K562 (cell line): ENCODE measurements at regions not wholly inside any gene's neighbourhood (a gene's known extent, or its start where the extent isn't known, plus 50 kb on each side); places are given as distances from the start of the nearest gene placed in this dataset.

ENCODE experiments used
- ATAC-seq: fragments of 200-7000 bp; cut with Tn5 transposase; 3 replicates; pipeline ENCODE4 v1.9.1; 2020; ENCODE audit warnings: moderate library complexity
- BruUV-seq: library from RNA; stranded (reverse); fragments of 400-500 nt; replicated peaks from 2 replicates; lab custom pipeline; 2021; lab: Mats Ljungman, UMichigan
- CTCF ChIA-PET: fragments of 300-600 bp; formaldehyde crosslinking; extraction: SDS; loops from one replicate; lab custom pipeline; 2021; ENCODE audit warnings: low intra/inter-chr PET ratio; lab: Yijun Ruan, JAX
- POLR2A ChIA-PET: fragments of 300-600, 350-650 bp; sonication (Branson Sonifier 250); formaldehyde crosslinking; extraction: SDS; loops from one replicate; lab custom pipeline; 2021; ENCODE audit warnings: antibody characterized with exemption, inconsistent platforms; lab: Yijun Ruan, JAX
- DNase-seq, 4 experiments: peaks; one replicate each; pipeline versions ENCODE4 v3.0.0 to v3.0.0-alpha.2; 2011 to 2018; ENCODE audit warnings: low spot score in 3 of 4, mixed read lengths in 3 of 4; ENCODE audit errors: extremely low read depth in 1 of 4
- FAIRE-seq: peaks from 2 replicates; lab custom pipeline; 2011; peaks lifted over from hg19 to GRCh38; lab: Jason Lieb, UNC
- H2AFZ ChIP-seq: 2 replicates; pipeline ENCODE4 v1.6.0; 2011; ENCODE audit warnings: low read depth, low read length, control low read depth, inconsistent platforms
- H3K27ac ChIP-seq: fragments of 200-600 bp; 3 replicates; pipeline ENCODE4 v1.8.0; 2011; ENCODE audit warnings: low read depth, mild to moderate bottlenecking, control low read depth, inconsistent platforms, low read length, moderate library complexity, mixed read lengths; ENCODE audit errors: extremely low read depth
- H3K27me3 ChIP-seq, 2 experiments: fragments of 300-600 bp in 1 of 2; 2 replicates in 1 of 2; 3 replicates in 1 of 2; pipeline versions ENCODE4 v1.6.0 to v1.8.0; 2011; ENCODE audit warnings: inconsistent platforms in 2 of 2, low read length in 2 of 2, mild to moderate bottlenecking in 1 of 2, mixed read lengths in 1 of 2, moderate library complexity in 1 of 2; ENCODE audit not compliant: control insufficient read depth in 2 of 2, insufficient read depth in 2 of 2
- H3K36me3 ChIP-seq: fragments of 300-600 bp; 3 replicates; pipeline ENCODE4 v1.8.0; 2011; ENCODE audit warnings: mild to moderate bottlenecking, low read length, inconsistent platforms; ENCODE audit not compliant: control insufficient read depth, insufficient read depth
- H3K4me1 ChIP-seq, 2 experiments: fragments of 200-600 bp in 1 of 2; replicated peaks in 1 of 2; 2 replicates in 1 of 2; 3 replicates in 1 of 2; pipeline versions ENCODE4 v1.5.1 to v1.8.0; 2011; ENCODE audit warnings: inconsistent platforms in 2 of 2, low read length in 2 of 2, mild to moderate bottlenecking in 1 of 2, mixed read lengths in 1 of 2, moderate library complexity in 1 of 2; ENCODE audit not compliant: control insufficient read depth in 2 of 2, insufficient read depth in 2 of 2
- H3K4me2 ChIP-seq: 2 replicates; pipeline ENCODE4 v1.6.1; 2011; ENCODE audit warnings: low read length, control low read depth, inconsistent platforms, mixed read lengths; ENCODE audit not compliant: insufficient read depth
- H3K4me3 ChIP-seq: fragments of 200-600 bp; sonication (generic), shearing (Covaris generic); 2 replicates; pipeline ENCODE4 v1.5.1; 2016; ENCODE audit warnings: control low read depth, inconsistent platforms
- H3K79me2 ChIP-seq: fragments of 200-600 bp; 3 replicates; pipeline ENCODE4 v1.8.0; 2011; ENCODE audit warnings: low read length, inconsistent platforms; ENCODE audit not compliant: control insufficient read depth, insufficient read depth
- H3K9ac ChIP-seq, 2 experiments: 2 replicates each; pipeline versions ENCODE4 v1.6.0 to v1.6.1; 2011; ENCODE audit warnings: low read depth in 2 of 2, low read length in 2 of 2, control low read depth in 1 of 2, inconsistent platforms in 1 of 2, mild to moderate bottlenecking in 1 of 2, mixed read lengths in 1 of 2; ENCODE audit not compliant: insufficient read depth in 1 of 2
- H3K9me1 ChIP-seq: one replicate; pipeline ENCODE4 v1.6.0; 2011; ENCODE audit warnings: inconsistent platforms, mild to moderate bottlenecking, low read length, moderate library complexity; ENCODE audit not compliant: control insufficient read depth, insufficient read depth
- H3K9me3 ChIP-seq: replicated peaks from 2 replicates; pipeline ENCODE4 v1.5.1; 2011; ENCODE audit warnings: low read depth, low read length, inconsistent platforms; ENCODE audit not compliant: control insufficient read depth, insufficient read depth
- H4K20me1 ChIP-seq: replicated peaks from 2 replicates; pipeline ENCODE4 v1.6.1; 2011; ENCODE audit warnings: low read length, inconsistent platforms, mixed read lengths; ENCODE audit not compliant: control insufficient read depth, insufficient read depth
- BRD9 ChIP-seq: fragments of 450-650 bp; IDR thresholded peaks from 2 replicates; pipeline ENCODE4 v1.6.1; 2018; ENCODE audit warnings: low read depth; ENCODE audit not compliant: partially characterized antibody
- CCNT2 ChIP-seq: IDR thresholded peaks from 2 replicates; pipeline ENCODE4 v1.6.1; 2011; ENCODE audit warnings: borderline replicate concordance, low read depth, mild to moderate bottlenecking, moderate library complexity, mixed read lengths, low read length; ENCODE audit not compliant: insufficient read length; ENCODE audit errors: extremely low read depth
- IFI16 ChIP-seq: fragments of 250-450 bp; sonication (Bioruptor Pico); IDR thresholded peaks from 2 replicates; pipeline ENCODE4 v2.1.2; 2022; ENCODE audit warnings: mild to moderate bottlenecking, inconsistent platforms
- KDM5B ChIP-seq: fragments of 200-600 bp; sonication (generic); IDR thresholded peaks from 2 replicates; pipeline ENCODE4 v1.6.1; 2012; ENCODE audit warnings: low read depth, mild to moderate bottlenecking, moderate library complexity, low read length, control low read depth, inconsistent platforms; ENCODE audit not compliant: insufficient replicate concordance
- MAZ ChIP-seq, 2 experiments: fragments of 450-650 bp in 1 of 2; sonication (generic) in 1 of 2; formaldehyde crosslinking; IDR thresholded peaks in 1 of 2; conservative IDR thresholded peaks in 1 of 2; 2 replicates each; pipeline versions ENCODE4 v1.4.0 to v1.5.0; 2020; ENCODE audit warnings: mild to moderate bottlenecking in 1 of 2, missing genetic modification reagents in 1 of 2
- MXI1 ChIP-seq: IDR thresholded peaks from 2 replicates; pipeline ENCODE4 v1.6.1; 2011; ENCODE audit warnings: low read depth, mild to moderate bottlenecking, improper control_type of control experiment, low read length
- NRF1 ChIP-seq, 2 experiments: fragments of 450-650 bp; IDR thresholded peaks in 1 of 2; conservative IDR thresholded peaks in 1 of 2; 2 replicates each; pipeline ENCODE4 v1.6.1; 2014; ENCODE audit warnings: mild to moderate bottlenecking in 2 of 2
- PCBP2 ChIP-seq: fragments of 200-400 bp; formaldehyde crosslinking; IDR thresholded peaks from 2 replicates; pipeline ENCODE4 v1.6.1; 2018; ENCODE audit warnings: low read length, low read depth, mild to moderate bottlenecking, moderate library complexity; ENCODE audit not compliant: poor library complexity, severe bottlenecking
- PHF20 ChIP-seq: fragments of 450-650 bp; IDR thresholded peaks from 2 replicates; pipeline ENCODE4 v1.6.1; 2018; ENCODE audit not compliant: partially characterized antibody
- PTTG1 ChIP-seq: fragments of 450-650 bp; IDR thresholded peaks from 2 replicates; pipeline ENCODE4 v1.6.1; 2016; ENCODE audit warnings: low read depth, mild to moderate bottlenecking, missing genetic modification characterization, missing compliant biosample characterization
- SLC30A9 ChIP-seq: fragments of 250-450 bp; sonication (Bioruptor Pico); IDR thresholded peaks from 2 replicates; pipeline ENCODE4 v1.8.0; 2022; ENCODE audit warnings: mild to moderate bottlenecking, moderate library complexity
- ZFP36 ChIP-seq: fragments of 150-350 bp; IDR thresholded peaks from 2 replicates; pipeline ENCODE4 v1.6.1; 2018; ENCODE audit warnings: low read length, low read depth; ENCODE audit not compliant: partially characterized antibody
- WGBS: fragments of 100-300 bp; shearing (Covaris generic); methylation state at CpG from one replicate; pipeline ENCODE4 v1.1.6; 2016; ENCODE audit warnings: low coverage, mixed read lengths; ENCODE audit not compliant: insufficient coverage; ENCODE audit errors: missing lambda C conversion rate; 5-methylcytosine and 5-hydroxymethylcytosine counted together
- in situ Hi-C: fragments of 300-500 bp; cut with MboI; formaldehyde crosslinking; loops from 4 replicates; pipeline ENCODE4 v1.15.0; 2018; ENCODE audit warnings: inconsistent platforms, mixed read lengths
- intact Hi-C: fragments of 100-400 bp; cut with micrococcal nuclease; formaldehyde crosslinking; loops from 2 replicates; pipeline ENCODE4 v1.14.2; 2022
- TF ChIP-seq, protein P1 (sequence below): sonication (generic); formaldehyde crosslinking; IDR thresholded peaks from 2 replicates; pipeline ENCODE4 v1.8.1; 2022; ENCODE audit warnings: missing genetic modification reagents
- TF ChIP-seq, protein P2 (sequence below), 2 experiments: IDR thresholded peaks in 1 of 2; conservative IDR thresholded peaks in 1 of 2; 2 replicates each; pipeline ENCODE4 v1.6.1; 2016; ENCODE audit warnings: low read depth in 2 of 2, mild to moderate bottlenecking in 1 of 2, missing compliant biosample characterization in 1 of 2, missing genetic modification characterization in 1 of 2, moderate library complexity in 1 of 2
- TF ChIP-seq, protein P3 (sequence below), 3 experiments: IDR thresholded peaks in 2 of 3; conservative IDR thresholded peaks in 1 of 3; 2 replicates each; pipeline ENCODE4 v1.5.1; 2011 to 2012; ENCODE audit warnings: low read length in 3 of 3, mild to moderate bottlenecking in 3 of 3, control low read depth in 2 of 3, improper control_type of control experiment in 1 of 3, inconsistent platforms in 1 of 3, low read depth in 1 of 3, mixed read lengths in 1 of 3, moderate library complexity in 1 of 3; ENCODE audit not compliant: insufficient read depth in 2 of 3

- ChIA-PET CTCF (no interaction called here), POLR2A (no interaction called here)
- H3K27me3 ChIP-seq = no peaks in the 10 kb centered on the region
- no peaks in the 10 kb centered on the region for H3K79me2 ChIP-seq
- H3K9me1 ChIP-seq = no peaks in the 10 kb centered on the region
- H3K36me3 ChIP-seq = no peaks in the 10 kb centered on the region
- DNase-seq (no peak), FAIRE-seq (no peak), ATAC-seq (no peak)
- WGBS = 2% methylated on average over 3 of the region's 3 CpGs
- H3K9me3 ChIP-seq = no peaks in the 10 kb centered on the region
- no TSS peak for BruUV-seq
- no peaks in the 10 kb centered on the region for H4K20me1 ChIP-seq
- H3K27ac ChIP-seq = no peak overlapping the region
- no peaks in the 10 kb centered on the region for H3K4me1 ChIP-seq
- in situ Hi-C loops (no loop called here), intact Hi-C loops (no loop called here)
- H3K4me2 ChIP-seq = no peak overlapping the region
- no peak overlapping the region for H3K4me3 ChIP-seq
- H2AFZ ChIP-seq = no peak overlapping the region
- H3K9ac ChIP-seq = no peak overlapping the region
- TF ChIP-seq ZFP36 (no peak), IFI16 (CRISPR knock-in tag) (no peak), CCNT2 (no peak), PCBP2 (no peak), MXI1 (no peak), MAZ (CRISPR knock-in tag; conservative IDR thresholded peaks at IDR 0.05 in 1 of 2, IDR thresholded peaks at IDR 0.05 in 1 of 2) (no peak), BRD9 (no peak), PTTG1 (tag) (no peak), PHF20 (no peak), SLC30A9 (CRISPR knock-in tag) (no peak), NRF1 (conservative IDR thresholded peaks at IDR 0.05 in 1 of 2, IDR thresholded peaks at IDR 0.05 in 1 of 2) (no peak), KDM5B (no peak)
- TF ChIP-seq, protein P1, sequence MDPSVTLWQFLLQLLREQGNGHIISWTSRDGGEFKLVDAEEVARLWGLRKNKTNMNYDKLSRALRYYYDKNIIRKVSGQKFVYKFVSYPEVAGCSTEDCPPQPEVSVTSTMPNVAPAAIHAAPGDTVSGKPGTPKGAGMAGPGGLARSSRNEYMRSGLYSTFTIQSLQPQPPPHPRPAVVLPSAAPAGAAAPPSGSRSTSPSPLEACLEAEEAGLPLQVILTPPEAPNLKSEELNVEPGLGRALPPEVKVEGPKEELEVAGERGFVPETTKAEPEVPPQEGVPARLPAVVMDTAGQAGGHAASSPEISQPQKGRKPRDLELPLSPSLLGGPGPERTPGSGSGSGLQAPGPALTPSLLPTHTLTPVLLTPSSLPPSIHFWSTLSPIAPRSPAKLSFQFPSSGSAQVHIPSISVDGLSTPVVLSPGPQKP = no peak
- TF ChIP-seq, protein P2, sequence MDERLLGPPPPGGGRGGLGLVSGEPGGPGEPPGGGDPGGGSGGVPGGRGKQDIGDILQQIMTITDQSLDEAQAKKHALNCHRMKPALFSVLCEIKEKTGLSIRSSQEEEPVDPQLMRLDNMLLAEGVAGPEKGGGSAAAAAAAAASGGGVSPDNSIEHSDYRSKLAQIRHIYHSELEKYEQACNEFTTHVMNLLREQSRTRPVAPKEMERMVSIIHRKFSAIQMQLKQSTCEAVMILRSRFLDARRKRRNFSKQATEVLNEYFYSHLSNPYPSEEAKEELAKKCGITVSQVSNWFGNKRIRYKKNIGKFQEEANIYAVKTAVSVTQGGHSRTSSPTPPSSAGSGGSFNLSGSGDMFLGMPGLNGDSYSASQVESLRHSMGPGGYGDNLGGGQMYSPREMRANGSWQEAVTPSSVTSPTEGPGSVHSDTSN (CRISPR knock-in tag; IDR thresholded peaks at IDR 0.05; ENCODE audit: low read depth) = no peak
- TF ChIP-seq, protein P2 (tag; conservative IDR thresholded peaks at IDR 0.05; ENCODE audit: low read depth) = no peak
- TF ChIP-seq, protein P3, sequence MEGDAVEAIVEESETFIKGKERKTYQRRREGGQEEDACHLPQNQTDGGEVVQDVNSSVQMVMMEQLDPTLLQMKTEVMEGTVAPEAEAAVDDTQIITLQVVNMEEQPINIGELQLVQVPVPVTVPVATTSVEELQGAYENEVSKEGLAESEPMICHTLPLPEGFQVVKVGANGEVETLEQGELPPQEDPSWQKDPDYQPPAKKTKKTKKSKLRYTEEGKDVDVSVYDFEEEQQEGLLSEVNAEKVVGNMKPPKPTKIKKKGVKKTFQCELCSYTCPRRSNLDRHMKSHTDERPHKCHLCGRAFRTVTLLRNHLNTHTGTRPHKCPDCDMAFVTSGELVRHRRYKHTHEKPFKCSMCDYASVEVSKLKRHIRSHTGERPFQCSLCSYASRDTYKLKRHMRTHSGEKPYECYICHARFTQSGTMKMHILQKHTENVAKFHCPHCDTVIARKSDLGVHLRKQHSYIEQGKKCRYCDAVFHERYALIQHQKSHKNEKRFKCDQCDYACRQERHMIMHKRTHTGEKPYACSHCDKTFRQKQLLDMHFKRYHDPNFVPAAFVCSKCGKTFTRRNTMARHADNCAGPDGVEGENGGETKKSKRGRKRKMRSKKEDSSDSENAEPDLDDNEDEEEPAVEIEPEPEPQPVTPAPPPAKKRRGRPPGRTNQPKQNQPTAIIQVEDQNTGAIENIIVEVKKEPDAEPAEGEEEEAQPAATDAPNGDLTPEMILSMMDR (IDR thresholded peaks at IDR 0.05 in 2 of 3, conservative IDR thresholded peaks at IDR 0.05 in 1 of 3; ENCODE audit: insufficient read depth in 2 of 3, low read depth in 1 of 3, low read length in 3 of 3) = no peak
Measured at GRCh38 chr17:70716551-70716950, 547.2 kb downstream of the KCNJ2 start.
